ENCODE measurements at regions not wholly inside any gene's neighbourhood (a gene's known extent, or its start where the extent isn't known, plus 50 kb on each side); places are given as distances from the start of the nearest gene placed in this dataset.
A peak's percentile ranks its signal among the peaks of the same experiment; 100 is the strongest.

GRCh38 chr11:92154110-92154509 is 70.5 kb upstream of the FAT3 start:
- TF ChIP-seq, protein P1, sequence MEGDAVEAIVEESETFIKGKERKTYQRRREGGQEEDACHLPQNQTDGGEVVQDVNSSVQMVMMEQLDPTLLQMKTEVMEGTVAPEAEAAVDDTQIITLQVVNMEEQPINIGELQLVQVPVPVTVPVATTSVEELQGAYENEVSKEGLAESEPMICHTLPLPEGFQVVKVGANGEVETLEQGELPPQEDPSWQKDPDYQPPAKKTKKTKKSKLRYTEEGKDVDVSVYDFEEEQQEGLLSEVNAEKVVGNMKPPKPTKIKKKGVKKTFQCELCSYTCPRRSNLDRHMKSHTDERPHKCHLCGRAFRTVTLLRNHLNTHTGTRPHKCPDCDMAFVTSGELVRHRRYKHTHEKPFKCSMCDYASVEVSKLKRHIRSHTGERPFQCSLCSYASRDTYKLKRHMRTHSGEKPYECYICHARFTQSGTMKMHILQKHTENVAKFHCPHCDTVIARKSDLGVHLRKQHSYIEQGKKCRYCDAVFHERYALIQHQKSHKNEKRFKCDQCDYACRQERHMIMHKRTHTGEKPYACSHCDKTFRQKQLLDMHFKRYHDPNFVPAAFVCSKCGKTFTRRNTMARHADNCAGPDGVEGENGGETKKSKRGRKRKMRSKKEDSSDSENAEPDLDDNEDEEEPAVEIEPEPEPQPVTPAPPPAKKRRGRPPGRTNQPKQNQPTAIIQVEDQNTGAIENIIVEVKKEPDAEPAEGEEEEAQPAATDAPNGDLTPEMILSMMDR (conservative IDR thresholded peaks at IDR 0.05; ENCODE audit: low read depth, low read length) = no peak
- H3K4me3 ChIP-seq (ENCODE audit: low read depth, low read length) = no peak overlapping the region
- DNase-seq (ENCODE audit: low read depth) = no peak

DNA sequence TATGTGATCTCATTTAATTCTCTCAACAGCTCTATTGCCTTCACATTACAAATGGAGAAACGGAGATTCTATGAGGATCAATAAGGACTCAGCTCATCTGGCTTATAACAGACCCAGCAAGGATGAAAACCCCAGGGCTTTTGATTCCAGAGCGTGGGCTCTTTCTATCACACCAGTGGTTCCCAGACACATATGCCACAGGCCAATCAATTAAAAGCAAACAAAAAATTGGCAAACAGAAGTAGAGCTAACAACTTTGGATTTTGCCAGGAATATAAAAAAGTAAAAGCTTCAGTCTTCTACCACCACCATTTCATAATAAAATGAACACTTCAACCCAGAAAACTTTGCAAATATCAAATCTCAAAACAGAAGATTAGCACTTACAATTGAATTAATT is 71.1 kb upstream of the FAT3 start:
- no peak for DNase-seq (ENCODE audit: low read depth)
- no peak overlapping the region for H3K4me3 ChIP-seq (ENCODE audit: low read depth, low read length)
- TF ChIP-seq, protein P1 (conservative IDR thresholded peaks at IDR 0.05; ENCODE audit: low read depth, low read length) = no peak

DNA sequence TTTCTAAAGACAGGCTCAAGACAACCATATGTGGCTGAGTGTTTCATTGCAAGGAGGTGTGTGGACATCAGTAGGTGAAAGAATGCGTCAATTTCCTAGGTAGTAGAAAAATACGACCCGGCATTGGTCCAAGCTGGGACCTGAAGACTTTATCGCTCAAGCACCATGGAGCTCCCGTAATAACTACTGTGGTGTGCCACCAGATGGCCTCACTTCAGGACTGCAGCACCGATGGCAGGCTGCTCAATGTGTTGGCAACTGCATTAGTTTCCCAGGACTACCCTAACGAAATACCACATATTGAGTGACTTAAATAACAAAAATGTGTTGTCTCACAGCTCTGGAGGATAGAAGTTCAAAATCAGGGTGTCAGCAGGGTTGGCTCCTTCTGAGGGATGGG is 72.4 kb upstream of the FAT3 start:
- TF ChIP-seq, protein P1 (conservative IDR thresholded peaks at IDR 0.05; ENCODE audit: low read depth, low read length) = peak; percentile 6
- DNase-seq (ENCODE audit: low read depth) = no peak

DNA sequence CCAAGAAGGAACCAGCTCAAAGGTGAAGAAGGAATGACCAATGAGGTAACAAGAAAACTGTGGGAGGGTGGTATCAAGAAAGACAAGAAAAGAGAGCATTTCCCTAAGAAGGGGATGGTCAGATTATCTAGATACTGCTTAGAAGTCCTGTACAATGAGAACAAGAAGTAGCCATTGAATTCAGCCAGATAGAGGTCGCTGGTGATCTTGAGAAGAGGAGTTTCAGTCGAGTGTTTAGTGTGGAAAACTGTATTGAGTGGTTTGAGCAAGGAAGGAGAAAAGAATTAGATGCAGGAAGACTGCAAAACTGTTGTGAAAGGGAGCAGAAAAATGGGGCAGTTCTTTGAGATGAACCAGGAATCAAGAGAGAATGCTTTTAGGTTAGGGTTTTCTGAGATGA is 74.6 kb upstream of the FAT3 start:
- peak; percentile 7 for DNase-seq (ENCODE audit: low read depth)
- H3K4me3 ChIP-seq (ENCODE audit: low read depth, low read length) = no peak overlapping the region
- TF ChIP-seq, protein P1 (conservative IDR thresholded peaks at IDR 0.05; ENCODE audit: low read depth, low read length) = no peak

More for the DNA sequence above, 72.4 kb upstream of the FAT3 start:
- H3K4me3 ChIP-seq (ENCODE audit: low read depth, low read length) = no peak overlapping the region

DNA sequence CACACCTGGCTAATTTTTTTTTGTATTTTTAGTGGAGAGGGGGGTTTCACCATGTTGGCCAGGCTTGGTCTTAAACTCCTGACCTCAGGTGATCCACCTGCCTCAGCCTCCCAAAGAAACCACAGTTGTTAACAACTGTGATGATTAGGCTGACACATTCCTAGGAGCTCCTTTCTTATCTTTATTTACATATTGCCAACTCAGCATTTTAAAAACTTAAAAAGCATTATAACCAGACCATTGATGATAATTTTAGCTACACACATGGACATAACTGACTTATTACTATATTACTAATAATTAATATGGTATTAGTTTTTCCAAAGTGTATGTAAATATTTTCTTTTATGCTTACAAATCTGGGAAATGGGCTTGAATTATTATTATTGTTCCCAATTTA is 82.9 kb upstream of the FAT3 start:
- DNase-seq (ENCODE audit: low read depth) = no peak
- TF ChIP-seq, protein P1 (conservative IDR thresholded peaks at IDR 0.05; ENCODE audit: low read depth, low read length) = no peak
- no peak overlapping the region for H3K4me3 ChIP-seq (ENCODE audit: low read depth, low read length)

- H3K4me3 ChIP-seq (ENCODE audit: low read depth, low read length) = no peak overlapping the region
- DNase-seq (ENCODE audit: low read depth) = no peak
- TF ChIP-seq, protein P1 (conservative IDR thresholded peaks at IDR 0.05; ENCODE audit: low read depth, low read length) = no peak
Measured at GRCh38 chr11:92141159-92141558, 83.5 kb upstream of the FAT3 start.

- TF ChIP-seq, protein P1 (conservative IDR thresholded peaks at IDR 0.05; ENCODE audit: low read depth, low read length) = no peak
- no peak for DNase-seq (ENCODE audit: low read depth)
- no peak overlapping the region for H3K4me3 ChIP-seq (ENCODE audit: low read depth, low read length)
Measured at GRCh38 chr11:92140021-92140420, 84.6 kb upstream of the FAT3 start.
